HG03520 (cell line): ENCODE measurements at regions not wholly inside any gene's neighbourhood (a gene's known extent, or its start where the extent isn't known, plus 50 kb on each side); places are given as distances from the start of the nearest gene placed in this dataset.
"Not testable (repeated sequence)": the region's sequence is repeated elsewhere in the genome, so short reads cannot be mapped to it uniquely, and the experiment has no call there.

ENCODE experiments used
- ATAC-seq: cut with Tn5 transposase; IDR thresholded peaks from one replicate; pipeline ENCODE4 v1.9.1; 2021; ENCODE audit warnings: mild to moderate bottlenecking, moderate library complexity; ENCODE audit not compliant: unreplicated experiment

- no peak for ATAC-seq
These were observed 361.2 kb downstream of the ATP23 start for GRCh38 chr12:58302487-58303011.

- no peak for ATAC-seq
These were observed 365.1 kb downstream of the ATP23 start for GRCh38 chr12:58306266-58307000.

DNA sequence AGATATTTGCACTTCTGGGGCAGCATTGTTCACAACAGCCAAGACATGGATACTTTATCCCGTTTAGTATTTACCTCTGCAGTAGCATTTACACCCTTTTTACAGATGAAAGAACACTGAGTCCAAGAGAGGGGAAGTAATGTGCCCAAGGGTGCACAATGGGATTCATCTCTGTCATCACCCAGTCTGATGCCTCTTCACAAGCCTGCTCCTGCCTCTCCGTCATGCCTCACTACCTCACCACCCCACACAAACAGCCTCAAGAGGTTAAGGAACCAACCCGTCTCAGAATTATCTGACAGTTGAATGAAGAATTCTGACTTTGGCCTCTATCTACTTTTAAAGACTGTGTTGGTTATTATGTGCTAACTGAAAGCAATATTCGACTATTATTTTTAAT lies 368.4 kb downstream of the ATP23 start:
- no peak for ATAC-seq

GRCh38 chr12:58310368-58310767 lies 369.0 kb downstream of the ATP23 start:
- ATAC-seq = no peak

DNA sequence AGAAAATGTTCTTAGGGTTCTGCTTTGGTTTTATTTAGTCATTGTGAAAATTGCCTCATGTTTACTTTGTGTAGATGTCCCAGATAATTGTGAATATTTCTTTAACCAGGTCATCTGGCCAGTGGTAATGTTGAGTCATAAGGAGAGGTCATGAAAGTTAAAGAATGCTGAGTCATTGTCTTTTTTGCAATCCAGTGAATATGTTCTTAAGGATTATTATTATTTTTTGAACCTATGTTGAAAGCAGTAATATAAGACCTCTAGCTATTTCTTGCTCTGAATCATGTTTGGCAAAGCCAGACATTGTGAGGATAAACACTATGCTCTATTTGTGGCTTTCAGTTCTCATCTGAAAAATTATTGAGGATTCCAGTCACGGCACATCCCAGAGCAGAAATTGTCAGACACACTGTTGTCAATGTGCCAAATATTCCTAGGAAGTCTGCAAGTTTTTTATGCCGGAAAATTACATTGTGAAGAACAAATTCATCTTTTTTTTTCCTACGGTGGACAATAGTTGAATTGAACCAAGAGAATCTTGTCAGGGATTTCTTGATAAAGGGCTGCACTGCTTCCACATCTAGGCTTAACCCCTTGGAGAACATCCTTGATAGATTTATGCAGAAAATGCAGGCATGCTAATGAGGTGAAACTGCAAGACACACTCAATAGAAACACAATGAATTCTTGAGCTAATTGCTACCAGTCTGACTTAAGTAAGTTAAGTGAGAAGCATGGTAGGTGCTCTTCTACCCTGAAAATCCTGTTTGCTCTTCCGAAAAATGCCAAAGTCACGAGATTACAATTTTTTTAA lies 369.6 kb downstream of the ATP23 start:
- ATAC-seq = peak; percentile 60

- ATAC-seq = no peak
These were observed 371.9 kb downstream of the ATP23 start for GRCh38 chr12:58313091-58313855.

- no peak for ATAC-seq
These were observed 373.2 kb downstream of the ATP23 start for GRCh38 chr12:58314610-58315009.

DNA sequence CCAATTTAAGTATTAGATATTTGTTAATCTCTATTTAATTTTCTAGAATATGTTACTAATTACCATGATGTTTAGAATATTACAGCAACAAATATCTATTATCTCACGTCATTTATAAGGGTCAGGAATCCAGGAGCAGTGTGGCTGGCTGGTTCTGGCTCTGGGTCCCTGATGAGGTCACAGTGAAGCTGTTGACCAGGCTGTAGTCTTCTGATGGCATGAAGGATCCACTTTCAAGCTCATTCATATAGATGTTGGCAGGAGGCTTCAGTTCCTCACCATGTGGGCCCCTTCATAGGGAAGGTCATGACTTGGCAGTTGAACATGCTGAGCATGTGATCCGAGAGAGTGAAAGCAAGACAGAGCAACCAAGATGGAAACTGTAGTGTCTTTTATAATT lies 375.6 kb downstream of the ATP23 start:
- ATAC-seq = no peak

- ATAC-seq = peak; percentile 79
These were observed 380.0 kb downstream of the ATP23 start for GRCh38 chr12:58321414-58321813.

DNA sequence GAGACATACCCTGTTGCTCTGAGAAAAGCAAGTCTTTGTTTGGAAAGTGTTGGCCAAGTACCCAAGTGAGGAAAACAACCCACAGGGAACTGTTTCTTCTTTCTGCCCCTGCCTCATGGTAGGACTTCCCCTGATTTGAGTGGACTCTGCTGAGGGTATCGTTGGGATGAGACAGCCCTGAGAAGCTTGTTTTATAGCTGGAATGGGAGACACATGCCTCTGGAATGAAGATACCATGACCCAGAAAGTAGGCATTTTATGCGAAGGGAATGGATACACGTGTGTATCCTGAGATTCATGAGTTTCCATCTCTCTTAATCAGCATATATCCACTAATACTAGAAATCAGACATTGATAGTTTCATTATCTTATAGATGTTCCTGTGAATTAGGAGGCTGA lies 382.3 kb downstream of the ATP23 start:
- ATAC-seq = no peak

DNA sequence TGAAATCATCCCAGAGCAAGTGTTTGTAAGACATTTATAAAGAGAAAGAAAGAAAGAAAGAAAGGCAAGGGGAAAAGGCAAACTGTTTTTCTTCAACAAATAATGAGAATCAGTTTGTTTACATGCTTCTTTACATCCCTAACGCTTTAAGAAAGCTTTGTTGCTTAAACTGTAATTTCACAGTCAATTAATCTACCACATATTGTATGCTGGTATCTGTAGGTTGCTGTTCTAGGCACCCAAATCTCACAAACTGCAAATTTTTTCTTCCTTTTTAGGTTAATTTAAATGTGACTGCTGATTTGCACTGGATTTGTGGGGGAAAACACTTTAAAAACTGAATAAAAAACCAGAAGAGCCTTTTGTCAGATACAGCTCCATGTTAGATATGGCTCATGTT lies 384.2 kb downstream of the ATP23 start:
- ATAC-seq = no peak

DNA sequence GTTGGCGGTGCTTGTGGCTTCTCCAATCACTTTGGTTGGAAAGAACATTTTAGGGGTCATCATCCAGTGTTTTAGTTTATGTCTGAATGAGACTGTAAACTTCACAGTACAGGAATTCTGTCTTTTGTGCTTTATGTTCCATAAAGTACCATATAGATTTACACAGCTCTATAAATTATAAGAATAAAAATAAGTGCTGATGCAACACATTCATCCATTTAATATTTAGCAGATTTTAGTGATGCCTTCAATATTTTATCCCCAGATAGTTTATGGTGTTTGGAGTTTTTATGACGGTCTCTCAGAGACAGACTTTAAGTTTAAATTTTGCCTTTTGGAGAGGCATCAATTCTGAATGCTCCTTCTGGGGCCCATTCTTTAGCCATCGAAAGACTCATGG lies 385.2 kb downstream of the ATP23 start:
- no peak for ATAC-seq

DNA sequence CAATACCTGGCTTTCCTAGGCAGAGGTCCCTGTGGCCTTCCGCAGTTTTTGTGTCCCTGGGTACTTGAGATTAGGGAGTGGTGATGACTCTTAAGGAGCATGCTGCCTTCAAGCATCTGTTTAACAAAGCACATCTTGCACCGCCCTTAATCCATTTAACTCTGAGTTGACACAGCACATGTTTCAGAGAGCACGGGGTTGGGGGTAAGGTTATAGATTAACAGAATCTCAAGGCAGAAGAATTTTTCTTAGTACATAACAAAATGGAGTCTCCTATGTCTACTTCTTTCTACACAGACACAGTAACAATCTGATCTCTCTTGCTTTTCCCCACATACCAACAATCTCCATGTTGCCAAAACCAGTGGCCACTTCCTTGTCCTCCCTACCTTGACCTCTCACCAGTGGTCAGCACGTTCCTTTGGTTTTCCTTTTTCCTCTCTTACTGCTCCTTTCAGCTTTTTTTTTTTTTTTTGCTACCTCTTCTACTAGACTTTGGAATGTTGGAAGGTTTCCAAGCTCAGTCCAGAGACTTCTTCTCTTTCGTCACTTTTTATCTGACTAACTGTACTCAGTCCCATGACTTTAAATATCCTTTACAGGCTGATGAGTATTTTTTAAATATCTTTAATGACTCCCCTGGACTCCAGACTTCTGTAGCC lies 395.3 kb downstream of the ATP23 start:
- ATAC-seq = not testable (repeated sequence)

DNA sequence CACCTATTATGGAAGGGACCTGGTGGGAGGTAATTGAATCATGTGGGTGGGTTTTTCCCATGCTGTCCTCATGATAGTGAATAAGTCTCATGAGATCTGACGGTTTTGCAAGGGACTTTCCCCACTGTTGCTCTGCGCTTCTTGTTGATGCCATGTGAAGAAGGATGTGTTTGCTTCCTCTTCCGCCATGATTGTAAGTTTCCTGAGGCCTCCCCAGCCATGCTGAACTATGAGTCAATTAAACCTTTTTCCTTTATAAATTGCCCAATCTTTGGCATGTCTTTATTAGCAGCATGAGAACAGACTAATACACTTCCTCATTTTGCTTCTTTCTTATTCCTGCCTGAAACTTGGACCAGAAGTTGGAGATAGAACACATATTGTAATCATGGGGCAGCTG lies 396.2 kb downstream of the ATP23 start:
- ATAC-seq = not testable (repeated sequence)

GRCh38 chr12:58341791-58342190 lies 400.4 kb downstream of the ATP23 start:
- no peak for ATAC-seq

DNA sequence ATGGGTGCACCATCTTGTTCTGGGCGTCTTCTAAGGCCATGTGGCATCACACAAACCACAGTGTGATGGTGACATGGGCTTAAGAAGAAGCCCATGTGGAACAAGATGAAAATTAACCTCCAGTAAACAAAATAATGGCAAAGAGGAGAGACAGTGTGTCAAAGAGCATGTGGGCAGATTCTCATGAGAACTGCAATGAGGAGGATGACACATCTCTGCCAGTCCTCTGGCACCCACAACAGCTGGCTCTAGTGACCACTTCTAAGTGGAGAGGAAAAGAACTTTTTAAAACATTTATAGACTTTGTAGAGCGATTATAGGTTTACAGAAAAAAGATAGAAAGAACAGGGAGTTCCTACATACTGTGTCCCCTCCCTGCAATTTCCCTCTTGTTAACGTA lies 401.4 kb downstream of the ATP23 start:
- no peak for ATAC-seq

DNA sequence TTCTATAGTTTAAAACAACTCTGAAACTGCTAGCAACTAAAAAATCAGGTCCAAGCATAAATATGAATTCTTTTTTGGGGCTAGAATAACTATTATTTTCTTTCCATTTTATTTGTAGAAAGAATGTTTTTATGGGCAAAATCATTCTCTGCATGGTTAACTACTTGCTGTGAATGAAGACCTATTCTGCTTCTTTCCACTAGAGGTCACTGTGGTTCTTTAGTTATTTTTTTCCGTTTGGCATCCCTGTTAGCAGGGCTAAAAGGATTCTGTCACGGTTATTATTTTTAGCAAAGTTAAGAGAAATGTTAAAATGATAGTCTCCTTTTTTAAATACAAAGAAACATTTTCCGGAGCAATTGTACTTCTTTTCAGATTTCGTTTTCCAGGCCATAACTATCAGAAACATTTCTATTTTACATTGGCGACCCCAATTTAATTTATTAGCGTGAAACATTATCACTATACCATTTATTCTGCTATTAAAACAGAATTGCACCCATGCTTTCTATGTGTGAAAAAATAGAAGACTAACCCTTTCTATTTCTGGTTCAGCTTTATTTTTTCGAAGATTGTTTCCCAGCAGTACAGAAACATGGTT lies 404.8 kb downstream of the ATP23 start:
- peak; percentile 67 for ATAC-seq

DNA sequence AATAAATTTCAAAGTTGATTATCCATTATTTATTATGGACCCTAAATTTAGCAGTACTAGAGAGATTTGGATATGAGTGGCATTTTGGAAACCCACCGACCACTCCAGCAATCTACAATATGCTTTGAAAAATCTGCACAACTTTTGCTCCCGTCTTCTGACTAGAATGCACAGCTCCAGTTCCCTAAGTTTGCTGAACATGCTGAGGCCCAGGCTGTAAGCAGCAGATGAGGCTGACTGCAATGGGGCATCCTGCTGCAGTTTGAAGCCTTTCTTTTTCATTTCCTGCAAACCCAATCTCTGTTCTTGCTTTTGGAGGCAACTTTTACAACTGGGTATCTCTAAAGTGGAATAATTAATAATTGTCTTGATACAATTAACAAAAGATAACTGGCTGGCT lies 405.8 kb downstream of the ATP23 start:
- no peak for ATAC-seq

DNA sequence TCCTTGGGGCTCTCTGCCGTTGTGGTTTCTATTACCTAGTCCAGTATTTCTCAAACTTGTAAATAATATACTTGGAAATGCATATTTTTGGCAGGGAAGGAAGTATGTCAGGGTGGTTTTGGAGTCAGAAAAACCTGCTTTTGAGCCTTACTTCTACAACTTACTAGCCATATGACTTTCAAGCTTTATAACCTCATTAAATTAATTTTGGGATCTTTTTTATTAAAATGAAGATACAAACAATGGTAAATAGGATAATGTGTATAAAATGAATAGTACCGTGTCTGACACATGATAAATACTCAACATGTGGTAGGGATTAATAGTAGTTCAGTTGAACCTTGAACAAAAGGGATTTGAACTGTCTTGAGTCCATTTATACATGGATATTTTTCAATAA lies 406.3 kb downstream of the ATP23 start:
- no peak for ATAC-seq

DNA sequence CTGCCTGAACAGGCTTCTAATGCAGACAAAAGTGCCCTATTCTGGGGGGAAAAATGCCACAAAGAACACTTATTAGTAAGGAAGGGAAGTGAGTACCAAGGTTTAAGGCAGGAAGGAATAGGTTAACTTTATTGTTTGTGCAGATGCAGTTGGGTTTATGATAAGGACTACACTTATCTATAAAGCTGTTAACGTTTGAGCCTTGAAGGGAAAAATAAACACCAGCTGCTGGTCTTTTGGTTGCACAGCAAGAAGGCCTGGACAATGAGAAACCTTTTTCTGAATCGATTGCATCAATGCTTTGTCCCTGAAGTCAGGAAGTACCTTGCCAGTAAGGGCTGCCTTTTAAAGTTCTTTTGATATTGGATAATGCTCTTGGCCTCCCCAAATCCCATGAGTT lies 407.8 kb downstream of the ATP23 start:
- no peak for ATAC-seq
